Retinal pigment epithelial cell (primary cell): ENCODE measurements at regions not wholly inside any gene's neighbourhood (a gene's known extent, or its start where the extent isn't known, plus 50 kb on each side); places are given as distances from the start of the nearest gene placed in this dataset.

ENCODE experiments used
- DNase-seq: peaks from one replicate; pipeline ENCODE4 v3.0.0-alpha.2; 2010; ENCODE audit warnings: low read depth
- H3K4me3 ChIP-seq: 2 replicates; pipeline ENCODE4 v1.5.1; 2011; ENCODE audit warnings: mild to moderate bottlenecking, low read length, control low read depth, moderate library complexity
- CTCF ChIP-seq: conservative IDR thresholded peaks from 2 replicates; pipeline ENCODE4 v1.5.1; 2011; ENCODE audit warnings: low read depth, low read length, control low read depth, inconsistent platforms

GRCh38 chr5:60352992-60353599 is 346.9 kb downstream of the DEPDC1B start:
- no peak for TF ChIP-seq CTCF
- DNase-seq = no peak
- H3K4me3 ChIP-seq = no peak overlapping the region

GRCh38 chr5:60350794-60351193 is 349.2 kb downstream of the DEPDC1B start:
- H3K4me3 ChIP-seq = no peak overlapping the region
- DNase-seq = peak; percentile 17
- TF ChIP-seq CTCF = no peak

- no peak overlapping the region for H3K4me3 ChIP-seq
- no peak for TF ChIP-seq CTCF
- no peak for DNase-seq
These were observed 350.0 kb downstream of the DEPDC1B start for GRCh38 chr5:60349891-60350415.

GRCh38 chr5:60346393-60346792 is 353.6 kb downstream of the DEPDC1B start:
- no peak for DNase-seq
- TF ChIP-seq CTCF = no peak

GRCh38 chr5:60343102-60343501 is 356.9 kb downstream of the DEPDC1B start:
- no peak overlapping the region for H3K4me3 ChIP-seq
- no peak for TF ChIP-seq CTCF
- DNase-seq = no peak

More at GRCh38 chr5:60346393-60346792, 353.6 kb downstream of the DEPDC1B start:
- no peak overlapping the region for H3K4me3 ChIP-seq

- H3K4me3 ChIP-seq = no peak overlapping the region
- DNase-seq = no peak
- TF ChIP-seq CTCF = no peak
These were observed 358.9 kb downstream of the DEPDC1B start for GRCh38 chr5:60340965-60341471.

GRCh38 chr5:60340326-60340725 is 359.6 kb downstream of the DEPDC1B start:
- no peak for TF ChIP-seq CTCF
- no peak for DNase-seq
- H3K4me3 ChIP-seq = no peak overlapping the region
